ENCODE measurements at regions not wholly inside any gene's neighbourhood (a gene's known extent, or its start where the extent isn't known, plus 50 kb on each side); places are given as distances from the start of the nearest gene placed in this dataset.
"Not testable (repeated sequence)": the region's sequence is repeated elsewhere in the genome, so short reads cannot be mapped to it uniquely, and the experiment has no call there.

GRCh38 chr1:146666275-146666674 lies 271.8 kb upstream of the NBPF12 start:
- TF ChIP-seq CTCF, POLR2A (IDR thresholded peaks at IDR 0.05): not testable (repeated sequence)

Measured in upper lobe of left lung (tissue), 4 donors.